AML-193 (cell line): ENCODE measurements at regions not wholly inside any gene's neighbourhood (a gene's known extent, or its start where the extent isn't known, plus 50 kb on each side); places are given as distances from the start of the nearest gene placed in this dataset.

Source experiments
- DNase-seq, 2 experiments: peaks; one replicate each; lab custom pipeline; 2025; lab: John Stamatoyannopoulos, UW

DNA sequence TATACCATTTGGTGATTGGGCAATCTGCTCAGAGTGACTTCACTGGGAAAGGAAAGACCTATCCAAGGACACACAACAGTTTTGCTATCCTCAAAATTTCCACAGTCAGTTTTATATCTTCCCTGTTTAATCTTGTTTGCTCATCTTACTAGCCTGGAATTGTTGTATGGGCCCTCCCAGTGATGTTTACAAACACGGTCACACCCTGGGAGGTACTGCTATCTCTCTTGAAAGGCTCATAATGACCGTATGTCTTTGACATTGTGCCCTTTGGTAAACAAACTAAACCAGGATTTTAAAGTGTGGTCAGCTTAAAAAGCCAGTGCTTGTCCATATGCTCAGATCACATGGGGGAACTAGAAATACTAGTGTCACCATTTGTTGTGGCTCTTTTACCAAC is 277.0 kb downstream of the CDH2 start:
- no peak for DNase-seq

DNA sequence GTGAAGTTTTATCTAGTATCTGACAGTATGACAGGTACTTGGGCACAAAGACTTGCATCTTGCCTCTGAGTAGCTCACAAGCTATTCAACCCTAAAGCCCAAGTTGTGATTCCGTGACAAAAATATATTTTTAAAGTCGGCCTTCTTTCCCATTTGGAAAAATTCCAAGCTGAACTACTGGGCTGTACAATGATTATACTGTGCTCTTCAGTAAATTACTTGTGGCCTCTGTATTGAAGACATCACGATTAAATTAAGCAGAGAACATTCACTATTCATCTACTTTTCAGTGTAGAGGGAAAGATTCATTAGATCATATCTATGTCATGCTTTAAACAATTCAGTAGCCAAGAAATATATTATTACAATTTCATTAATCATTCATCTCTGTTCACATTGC is 282.2 kb downstream of the CDH2 start:
- DNase-seq: no peak

DNA sequence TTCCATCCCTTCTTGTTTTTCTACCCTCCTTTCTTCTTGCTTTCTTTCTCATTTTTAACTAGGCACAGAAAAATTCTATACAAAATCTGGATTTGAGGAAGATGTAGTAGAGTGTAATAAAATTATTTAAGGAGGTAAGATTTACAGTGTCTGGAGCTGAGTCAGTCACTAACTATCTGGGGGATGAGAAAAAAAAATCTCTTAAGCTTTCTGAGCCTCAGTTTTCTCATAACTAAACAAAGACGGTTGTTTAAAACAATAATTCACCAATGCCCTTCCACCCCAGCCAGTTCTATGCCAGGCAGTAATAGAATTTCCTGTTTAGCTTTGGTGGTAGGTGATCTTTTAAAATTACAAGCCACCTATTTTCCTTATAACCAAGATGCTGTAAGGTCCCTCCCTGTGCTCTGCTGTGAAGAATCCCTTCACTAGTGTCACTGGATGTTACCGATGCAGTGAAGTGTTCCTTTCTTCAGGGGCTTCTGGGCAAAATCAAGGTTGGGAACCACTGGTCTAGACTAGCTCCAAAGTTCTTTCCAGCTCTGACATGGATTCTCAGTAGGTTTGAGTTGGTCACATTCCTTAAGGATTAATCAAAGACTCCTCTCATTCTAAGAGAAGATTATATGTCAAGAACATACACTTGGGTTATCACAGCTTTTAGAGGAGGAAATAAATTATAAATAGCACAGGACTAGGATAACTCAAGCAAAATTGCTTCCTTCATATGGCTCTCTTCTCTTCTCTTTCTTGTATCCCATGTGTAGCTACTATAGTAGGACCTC is 289.0 kb downstream of the CDH2 start:
- no peak for DNase-seq

DNA sequence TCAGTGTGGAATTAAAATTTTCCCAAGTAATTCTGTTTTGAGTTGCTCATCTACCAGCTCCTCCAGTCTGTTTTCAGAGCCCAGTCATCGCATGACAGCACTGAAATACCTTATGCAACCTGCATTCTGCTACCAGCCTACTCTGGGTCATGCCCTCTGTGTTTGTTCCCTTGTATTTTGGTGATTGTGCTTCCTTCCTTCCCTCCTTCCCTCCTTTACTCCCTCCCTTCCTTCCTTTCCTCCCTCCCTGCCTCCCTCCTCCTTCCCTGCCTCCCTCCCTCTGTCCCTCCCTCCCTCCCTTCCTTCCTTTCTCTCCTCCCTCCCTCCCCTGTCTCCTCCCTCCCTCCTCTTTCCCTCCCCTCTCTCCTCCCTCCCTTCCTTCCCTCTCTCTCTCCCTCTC is 289.6 kb downstream of the CDH2 start:
- no peak for DNase-seq

DNA sequence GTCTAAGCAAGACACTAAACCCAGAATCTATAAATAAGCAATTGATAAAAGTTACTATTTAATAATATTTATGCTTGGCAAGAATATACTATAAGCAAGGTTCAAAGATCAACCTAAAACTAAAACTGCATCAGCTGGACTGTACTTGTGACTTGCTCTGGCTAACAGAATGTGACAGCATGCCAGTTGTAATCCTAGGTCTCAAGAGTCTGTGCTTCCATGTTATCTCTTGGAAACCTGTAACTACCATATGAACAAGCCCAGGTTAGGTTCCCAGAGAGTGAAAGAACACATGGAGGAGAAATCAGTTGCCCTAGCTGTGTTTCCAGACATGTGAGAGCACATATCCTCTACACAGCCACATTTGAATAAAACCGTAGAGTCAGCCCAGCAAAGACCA is 297.4 kb downstream of the CDH2 start:
- no peak for DNase-seq

DNA sequence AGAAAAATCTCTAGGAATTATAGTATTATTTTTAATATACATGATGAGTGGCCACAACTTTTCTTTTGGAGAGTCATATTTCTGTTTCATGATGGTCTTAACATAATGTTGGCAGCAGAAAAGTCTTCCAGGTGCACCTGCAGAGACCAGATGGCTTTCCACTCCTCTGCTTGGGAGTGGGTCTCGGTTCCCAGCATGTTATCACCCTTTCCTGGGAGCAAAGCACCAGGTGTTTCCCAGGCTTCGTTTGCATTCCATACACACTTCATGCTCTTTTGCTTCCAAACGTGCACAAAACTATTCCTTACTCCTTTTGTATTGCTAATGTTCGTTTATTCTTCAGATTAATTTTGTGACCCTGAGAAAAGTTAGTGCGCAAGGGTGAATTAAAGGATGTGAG is 305.2 kb downstream of the CDH2 start:
- no peak for DNase-seq

DNA sequence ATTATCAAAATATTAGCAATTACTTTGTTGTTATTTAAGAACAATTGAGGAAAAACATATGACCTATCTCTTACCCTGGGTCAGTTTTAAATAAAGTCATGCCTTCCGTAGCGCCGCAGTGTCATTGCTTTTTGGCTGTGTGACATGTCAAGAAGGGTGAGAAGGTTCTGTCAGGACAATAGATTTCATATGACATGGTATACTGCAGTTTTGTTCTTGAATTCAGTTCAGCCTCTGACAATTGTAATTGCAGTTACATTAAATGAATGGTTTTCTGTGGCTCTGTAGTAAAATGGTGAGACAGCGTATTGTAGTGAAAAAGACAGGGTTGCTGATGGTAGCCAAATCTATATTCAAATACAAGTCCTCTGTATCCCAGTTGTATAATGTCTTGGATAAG is 307.2 kb downstream of the CDH2 start:
- no peak for DNase-seq

DNA sequence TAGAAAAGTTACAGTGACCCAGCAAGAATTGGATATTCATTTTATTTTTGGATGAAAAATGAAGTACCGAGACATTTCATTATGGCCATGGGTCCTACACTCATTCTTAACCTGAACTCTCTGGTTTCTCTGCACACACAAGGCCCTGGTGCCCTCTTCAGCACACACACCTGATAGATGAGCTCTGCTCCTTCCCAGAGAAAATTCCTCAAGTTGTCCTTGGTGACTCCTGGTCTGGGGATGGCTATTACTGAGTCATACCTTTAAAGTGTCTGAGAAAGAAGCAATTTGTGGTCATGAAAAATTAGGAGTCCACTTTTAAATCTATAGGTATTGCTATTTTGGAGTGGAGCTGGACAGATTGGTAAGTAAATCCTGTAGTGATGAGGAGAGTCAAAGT is 311.5 kb downstream of the CDH2 start:
- no peak for DNase-seq

DNA sequence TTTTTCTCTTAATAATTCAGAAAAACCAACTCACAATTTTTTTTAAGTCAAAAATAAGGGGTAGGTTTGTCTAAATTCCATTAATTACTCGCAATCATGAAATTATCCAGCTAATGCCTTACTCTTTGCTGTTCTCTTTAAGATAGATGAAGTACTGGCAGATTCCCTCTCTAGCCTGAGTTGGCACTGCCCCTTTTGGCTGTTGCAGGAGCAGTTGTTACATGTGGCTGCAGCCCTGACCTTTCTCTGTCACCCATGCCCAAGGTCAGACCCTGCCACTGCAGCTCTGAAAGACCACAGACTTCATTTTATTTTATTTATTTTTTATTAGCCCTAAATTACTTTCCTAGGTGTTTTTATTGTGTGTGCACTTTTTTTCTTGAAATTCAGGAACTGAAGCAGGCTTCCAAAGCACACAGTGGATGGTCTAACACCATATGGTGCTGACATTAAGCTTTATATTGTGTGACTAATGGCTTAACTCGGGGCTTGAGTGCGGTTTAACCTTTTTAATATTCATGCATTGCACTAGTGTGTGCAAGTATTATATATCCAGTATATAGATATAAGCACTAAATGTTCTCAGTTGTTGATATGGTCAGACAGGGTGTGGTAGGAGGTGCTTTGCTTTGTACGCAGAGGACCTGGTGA is 313.0 kb downstream of the CDH2 start:
- no peak for DNase-seq

DNA sequence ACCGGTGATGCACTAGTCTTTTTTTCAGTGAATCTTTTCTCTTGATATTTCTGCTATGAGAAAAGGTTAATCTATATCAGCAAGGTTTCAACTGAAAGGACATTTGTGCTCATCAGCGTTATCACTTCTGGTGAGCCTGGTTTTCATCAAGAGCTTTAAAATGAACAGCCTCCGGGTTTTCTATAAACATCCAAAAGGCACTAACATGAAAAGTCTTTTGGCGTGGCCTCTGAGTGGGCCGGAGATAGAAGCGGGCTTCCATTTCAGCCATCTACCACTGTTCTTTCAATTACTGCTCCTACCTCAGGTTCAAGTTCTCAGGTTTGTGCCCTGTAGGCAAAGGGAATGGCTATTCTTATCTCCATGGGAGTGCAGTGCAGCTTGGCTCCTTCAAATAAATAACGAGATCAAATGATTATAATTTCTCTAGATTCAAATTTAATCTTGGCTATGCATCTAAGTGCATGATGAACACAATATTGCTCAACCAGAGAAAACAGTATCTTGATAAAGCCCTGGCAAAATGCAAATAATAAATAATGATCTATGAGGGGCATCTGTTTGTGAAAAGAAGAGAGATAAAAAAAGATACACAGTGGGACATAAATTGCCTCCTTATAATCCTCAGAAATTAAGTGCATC is 314.8 kb downstream of the CDH2 start:
- DNase-seq: no peak

DNA sequence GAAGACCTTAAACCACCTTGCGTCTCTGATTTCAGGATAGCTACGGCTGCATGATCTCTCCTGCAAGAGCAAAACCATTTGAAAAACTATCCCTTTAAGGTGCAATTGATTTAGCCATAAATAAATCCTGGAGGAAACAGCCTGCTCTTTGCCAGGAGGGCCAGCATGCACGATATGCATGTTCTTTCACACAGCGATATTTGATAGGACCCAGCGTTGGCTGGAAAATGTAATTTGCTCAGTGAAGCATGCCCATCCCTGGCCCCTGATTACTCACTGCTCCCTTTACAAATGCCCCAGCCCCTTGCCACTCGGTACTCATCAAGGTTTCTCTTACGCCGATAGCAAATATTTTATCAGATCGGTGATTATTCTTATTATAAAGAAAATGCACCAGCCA is 315.4 kb downstream of the CDH2 start:
- no peak for DNase-seq

DNA sequence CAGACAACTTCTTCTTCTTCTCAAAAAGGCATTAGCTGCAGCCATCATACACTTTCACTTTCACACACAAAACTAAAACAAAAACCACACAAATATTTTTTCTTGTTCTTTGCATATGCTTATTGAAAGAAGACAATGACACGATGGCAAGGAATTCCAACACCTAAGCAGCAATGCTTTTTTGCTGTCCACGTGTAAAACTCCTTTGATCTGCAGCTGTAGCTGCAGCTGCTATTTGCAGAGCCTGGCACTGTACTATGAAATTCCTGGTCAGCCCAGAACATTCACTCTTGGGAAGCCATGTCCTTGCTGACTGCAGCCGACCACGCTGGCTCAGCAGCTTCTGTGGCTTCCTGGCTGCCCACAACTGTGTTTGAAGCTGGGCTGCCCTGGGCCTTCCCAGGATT is 316.2 kb downstream of the CDH2 start:
- no peak for DNase-seq

DNA sequence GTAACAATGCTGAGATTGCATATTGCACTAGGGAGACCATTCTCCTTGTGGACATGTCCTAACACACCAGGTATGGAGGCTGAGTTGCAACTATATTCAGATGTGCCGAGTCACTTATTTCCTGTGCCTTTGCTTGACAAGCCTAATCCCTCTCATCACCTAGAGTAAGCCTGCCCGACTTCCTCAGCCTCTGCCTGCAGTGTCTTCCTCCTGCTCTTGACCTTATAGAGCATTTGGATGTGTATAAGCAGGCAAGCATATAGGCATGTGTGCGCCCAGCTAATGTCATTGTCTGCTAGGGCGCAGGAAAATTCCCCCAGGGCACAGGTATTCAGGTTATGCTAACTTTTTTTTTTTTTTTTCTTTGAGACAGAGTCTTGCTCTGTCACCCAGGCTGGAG is 316.9 kb downstream of the CDH2 start:
- DNase-seq: no peak

DNA sequence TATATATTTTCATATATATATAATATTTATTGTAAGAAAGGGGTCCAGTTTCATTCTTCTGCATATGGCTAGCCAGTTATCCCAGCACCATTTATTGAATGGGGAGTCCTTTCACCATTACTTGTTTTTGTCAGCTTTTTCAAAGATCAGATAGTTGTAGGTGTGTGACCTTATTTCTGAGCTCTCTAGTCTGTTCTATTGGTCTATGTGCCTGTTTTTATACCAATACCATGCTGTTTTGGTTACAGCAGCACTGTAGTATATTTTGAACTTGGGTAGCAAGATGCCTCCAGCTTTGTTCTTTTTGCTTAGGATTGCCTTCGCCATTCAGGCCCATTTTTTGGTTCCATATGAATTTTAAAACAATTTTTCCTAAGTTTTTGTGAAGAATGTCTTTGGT is 320.1 kb downstream of the CDH2 start:
- DNase-seq: no peak

DNA sequence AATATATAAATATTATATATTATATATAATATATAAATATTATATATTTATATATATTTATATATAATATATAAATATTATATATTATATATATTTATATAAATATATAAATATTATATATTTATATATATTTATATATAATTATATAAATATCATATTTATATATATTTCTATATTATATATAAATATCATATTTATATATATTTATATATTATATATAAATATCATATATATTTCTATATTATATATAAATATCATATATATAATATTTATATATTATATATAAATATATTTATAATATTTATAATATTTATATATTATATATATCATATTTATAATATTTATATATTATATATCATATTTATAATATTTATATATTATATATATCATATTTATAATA is 321.4 kb downstream of the CDH2 start:
- no peak for DNase-seq

DNA sequence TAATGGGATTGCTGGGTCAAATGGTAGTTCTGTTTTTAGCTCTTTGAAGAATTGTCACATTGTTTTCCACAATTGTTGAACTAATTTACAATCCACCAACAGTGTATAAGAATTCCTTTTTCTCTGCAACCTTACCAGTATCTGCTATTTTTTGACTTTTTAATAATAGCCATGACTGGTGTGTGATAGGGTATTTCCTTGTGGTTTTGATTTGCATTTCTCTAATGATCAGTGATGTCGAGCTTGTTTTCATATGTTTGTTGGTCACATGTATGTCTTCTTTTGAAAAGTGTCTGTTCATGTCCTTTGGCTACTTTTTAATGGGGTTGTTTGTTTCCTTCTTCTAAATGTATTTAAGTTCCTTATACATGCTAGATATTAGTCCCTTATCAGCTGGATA is 322.3 kb downstream of the CDH2 start:
- no peak for DNase-seq

DNA sequence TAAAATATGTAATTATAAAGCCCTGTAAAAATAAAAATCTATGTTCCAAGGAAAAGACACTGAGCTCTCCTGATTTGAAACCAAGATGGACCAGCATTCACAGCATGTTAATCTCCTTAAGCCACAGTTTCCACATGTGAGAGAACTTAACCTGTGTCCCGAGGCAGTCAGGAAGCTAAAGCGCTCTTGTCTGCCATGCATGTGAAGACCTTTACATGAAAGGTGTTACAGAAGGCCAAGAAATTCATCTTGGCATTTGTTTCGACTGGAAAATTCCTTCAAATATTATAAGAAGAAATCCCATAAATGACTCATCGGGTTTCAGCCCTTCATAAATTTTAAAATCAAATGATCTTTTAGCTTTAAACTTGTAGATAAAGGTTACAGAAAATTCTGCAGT is 328.6 kb downstream of the CDH2 start:
- DNase-seq: no peak

DNA sequence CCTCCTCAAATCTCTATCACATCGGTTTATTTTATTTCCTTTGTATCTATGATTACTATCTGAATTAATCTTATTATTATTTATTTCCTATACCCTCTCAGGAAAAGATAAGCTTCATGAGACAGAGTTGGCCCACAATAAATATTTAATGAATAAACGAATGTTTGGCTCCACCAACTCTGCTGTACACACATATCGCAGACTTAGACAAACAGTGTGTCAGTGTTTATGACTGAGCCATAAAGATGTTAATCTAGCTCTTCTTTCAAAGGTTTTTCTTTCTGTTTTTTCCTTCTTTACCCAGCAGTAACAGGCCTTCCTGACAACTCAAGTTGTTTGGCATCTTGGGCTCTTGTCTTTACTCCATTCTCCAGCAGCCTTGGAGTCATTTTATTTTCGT is 329.5 kb downstream of the CDH2 start:
- no peak for DNase-seq

DNA sequence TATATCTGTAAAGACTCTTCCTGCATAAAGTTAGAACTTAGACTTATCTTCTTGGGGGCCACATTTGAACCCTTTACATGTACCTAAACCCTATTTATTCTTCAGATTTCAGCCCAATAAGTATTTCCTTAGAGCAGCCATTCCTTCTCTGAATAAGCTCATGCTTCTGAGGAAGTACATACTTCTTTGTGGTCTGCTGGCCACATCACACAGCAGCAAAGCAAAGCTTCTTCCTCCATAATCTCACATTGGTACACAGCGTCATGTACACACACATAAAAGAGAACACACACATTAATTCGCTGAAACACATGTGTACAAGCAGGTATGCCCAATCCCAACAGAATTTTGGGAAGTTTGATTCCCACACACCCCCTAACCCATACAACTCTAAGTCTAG is 331.0 kb downstream of the CDH2 start:
- DNase-seq: no peak

DNA sequence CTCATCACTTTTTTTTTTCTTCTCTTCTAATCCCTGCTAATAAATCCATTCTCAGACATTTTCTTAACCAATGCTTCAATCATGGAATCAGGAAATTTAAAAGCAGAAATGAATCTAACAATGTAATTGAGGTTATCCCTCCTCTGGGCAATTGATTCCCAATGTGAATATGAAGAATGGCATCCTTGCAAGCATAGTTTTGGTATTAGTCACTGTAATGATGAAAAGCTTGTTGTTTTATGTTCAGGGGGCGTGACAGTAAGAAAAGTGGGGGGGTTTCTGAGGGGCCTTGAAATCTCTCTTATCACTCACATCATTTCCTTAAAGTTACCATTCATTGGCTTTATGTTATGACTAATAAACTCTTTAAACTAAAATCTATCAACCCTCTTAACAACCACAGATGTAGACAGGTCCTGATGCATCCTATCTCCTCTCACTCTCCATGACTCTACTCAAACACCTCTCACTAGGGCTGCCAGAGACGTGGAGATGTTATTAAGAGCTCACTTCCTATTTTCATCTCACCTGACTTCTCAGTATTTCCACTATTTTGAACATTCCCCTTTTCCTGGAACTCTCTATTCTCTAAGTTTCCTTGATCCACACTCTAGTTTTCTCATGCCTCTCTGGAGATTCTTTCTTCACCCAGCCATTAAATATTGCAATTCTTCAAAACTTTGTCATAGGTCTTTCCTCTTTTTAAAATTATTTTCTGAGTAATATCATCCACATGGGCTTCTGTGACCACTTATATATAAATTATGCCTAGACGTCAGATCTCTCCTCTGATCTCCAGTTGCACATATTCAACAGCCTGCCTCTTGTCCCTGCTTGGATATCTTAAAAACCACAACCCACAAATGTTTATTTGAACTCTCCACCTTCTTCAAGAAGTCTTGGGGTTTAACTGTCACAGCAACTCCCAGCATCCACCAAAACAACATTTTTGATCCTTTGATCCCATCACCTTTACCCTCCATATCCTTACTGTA is 332.9 kb downstream of the CDH2 start:
- no peak for DNase-seq

DNA sequence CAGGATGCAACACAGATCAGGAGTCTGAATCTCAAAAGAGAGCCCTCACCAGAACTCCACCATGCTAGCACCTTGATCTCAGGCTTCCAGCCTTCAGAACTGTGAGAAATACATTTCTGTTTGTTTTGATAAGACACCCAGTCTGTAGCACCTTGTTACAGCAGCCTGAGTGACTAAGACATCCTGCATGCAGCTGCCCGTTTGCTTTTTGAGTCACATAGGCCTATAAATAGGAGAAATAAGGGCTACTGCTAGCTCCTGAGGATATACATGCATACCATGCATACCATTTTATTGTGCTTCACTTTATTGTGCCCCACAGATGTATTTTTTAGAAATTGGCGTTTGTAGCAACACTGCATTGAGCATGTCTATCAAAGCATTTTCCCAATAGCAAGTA is 337.8 kb downstream of the CDH2 start:
- no peak for DNase-seq

DNA sequence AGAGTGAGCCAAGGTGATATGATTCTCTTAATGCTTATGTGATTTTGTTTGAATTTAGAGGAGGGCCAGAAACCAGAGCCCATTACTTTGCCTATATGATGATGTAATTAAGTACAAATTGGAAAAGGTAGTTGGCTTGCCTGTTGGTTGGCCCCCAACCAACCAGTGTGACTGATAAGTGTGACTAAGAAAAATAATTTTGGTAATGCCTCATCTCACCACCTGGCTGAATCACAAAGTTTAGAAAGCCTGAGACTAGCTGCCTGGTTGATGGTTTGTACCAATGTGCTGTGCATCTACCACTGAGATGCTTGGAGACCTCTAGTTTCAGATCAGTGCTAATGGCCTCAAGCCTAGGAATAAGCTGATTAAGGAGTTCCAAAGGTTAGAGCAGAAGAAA is 338.7 kb downstream of the CDH2 start:
- no peak for DNase-seq
